ENCODE measurements at regions not wholly inside any gene's neighbourhood (a gene's known extent, or its start where the extent isn't known, plus 50 kb on each side); places are given as distances from the start of the nearest gene placed in this dataset.

DNA sequence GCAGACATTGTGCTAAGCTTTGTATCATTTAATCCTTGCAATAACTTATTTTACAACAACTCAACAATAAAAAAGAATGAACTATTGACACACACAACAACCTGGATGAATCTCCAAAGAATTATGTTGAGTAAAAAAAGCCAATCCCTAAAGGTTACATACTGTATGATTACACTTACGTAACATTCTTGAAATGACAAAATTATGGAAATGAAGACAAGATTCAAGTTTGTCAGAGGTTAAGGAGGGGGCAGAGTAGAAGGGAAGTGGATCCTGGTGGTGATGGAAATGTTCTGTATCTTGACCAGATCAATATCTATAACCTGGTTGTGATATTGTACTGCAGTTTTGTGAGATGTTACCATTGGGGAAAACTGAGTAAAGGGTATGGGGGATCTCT, 63.2 kb upstream of the LMNTD1 start:
- TF ChIP-seq MXI1 (conservative IDR thresholded peaks at IDR 0.05; ENCODE audit: poor library complexity, severe bottlenecking) (no peak), TAF1 (IDR thresholded peaks at IDR 0.05; ENCODE audit: low read depth) (no peak), SMC3 (conservative IDR thresholded peaks at IDR 0.05; ENCODE audit: poor library complexity) (no peak), POLR2AphosphoS5 (IDR thresholded peaks at IDR 0.05) (no peak)
- TF ChIP-seq, protein P1, sequence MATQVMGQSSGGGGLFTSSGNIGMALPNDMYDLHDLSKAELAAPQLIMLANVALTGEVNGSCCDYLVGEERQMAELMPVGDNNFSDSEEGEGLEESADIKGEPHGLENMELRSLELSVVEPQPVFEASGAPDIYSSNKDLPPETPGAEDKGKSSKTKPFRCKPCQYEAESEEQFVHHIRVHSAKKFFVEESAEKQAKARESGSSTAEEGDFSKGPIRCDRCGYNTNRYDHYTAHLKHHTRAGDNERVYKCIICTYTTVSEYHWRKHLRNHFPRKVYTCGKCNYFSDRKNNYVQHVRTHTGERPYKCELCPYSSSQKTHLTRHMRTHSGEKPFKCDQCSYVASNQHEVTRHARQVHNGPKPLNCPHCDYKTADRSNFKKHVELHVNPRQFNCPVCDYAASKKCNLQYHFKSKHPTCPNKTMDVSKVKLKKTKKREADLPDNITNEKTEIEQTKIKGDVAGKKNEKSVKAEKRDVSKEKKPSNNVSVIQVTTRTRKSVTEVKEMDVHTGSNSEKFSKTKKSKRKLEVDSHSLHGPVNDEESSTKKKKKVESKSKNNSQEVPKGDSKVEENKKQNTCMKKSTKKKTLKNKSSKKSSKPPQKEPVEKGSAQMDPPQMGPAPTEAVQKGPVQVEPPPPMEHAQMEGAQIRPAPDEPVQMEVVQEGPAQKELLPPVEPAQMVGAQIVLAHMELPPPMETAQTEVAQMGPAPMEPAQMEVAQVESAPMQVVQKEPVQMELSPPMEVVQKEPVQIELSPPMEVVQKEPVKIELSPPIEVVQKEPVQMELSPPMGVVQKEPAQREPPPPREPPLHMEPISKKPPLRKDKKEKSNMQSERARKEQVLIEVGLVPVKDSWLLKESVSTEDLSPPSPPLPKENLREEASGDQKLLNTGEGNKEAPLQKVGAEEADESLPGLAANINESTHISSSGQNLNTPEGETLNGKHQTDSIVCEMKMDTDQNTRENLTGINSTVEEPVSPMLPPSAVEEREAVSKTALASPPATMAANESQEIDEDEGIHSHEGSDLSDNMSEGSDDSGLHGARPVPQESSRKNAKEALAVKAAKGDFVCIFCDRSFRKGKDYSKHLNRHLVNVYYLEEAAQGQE (IDR thresholded peaks at IDR 0.05; ENCODE audit: borderline replicate concordance) = no peak
- TF ChIP-seq, protein P2, sequence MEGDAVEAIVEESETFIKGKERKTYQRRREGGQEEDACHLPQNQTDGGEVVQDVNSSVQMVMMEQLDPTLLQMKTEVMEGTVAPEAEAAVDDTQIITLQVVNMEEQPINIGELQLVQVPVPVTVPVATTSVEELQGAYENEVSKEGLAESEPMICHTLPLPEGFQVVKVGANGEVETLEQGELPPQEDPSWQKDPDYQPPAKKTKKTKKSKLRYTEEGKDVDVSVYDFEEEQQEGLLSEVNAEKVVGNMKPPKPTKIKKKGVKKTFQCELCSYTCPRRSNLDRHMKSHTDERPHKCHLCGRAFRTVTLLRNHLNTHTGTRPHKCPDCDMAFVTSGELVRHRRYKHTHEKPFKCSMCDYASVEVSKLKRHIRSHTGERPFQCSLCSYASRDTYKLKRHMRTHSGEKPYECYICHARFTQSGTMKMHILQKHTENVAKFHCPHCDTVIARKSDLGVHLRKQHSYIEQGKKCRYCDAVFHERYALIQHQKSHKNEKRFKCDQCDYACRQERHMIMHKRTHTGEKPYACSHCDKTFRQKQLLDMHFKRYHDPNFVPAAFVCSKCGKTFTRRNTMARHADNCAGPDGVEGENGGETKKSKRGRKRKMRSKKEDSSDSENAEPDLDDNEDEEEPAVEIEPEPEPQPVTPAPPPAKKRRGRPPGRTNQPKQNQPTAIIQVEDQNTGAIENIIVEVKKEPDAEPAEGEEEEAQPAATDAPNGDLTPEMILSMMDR (IDR thresholded peaks at IDR 0.05; ENCODE audit: poor library complexity, severe bottlenecking) = no peak

Measured in neural cell (in vitro differentiated cells).